GM19328 (cell line): ENCODE measurements at regions not wholly inside any gene's neighbourhood (a gene's known extent, or its start where the extent isn't known, plus 50 kb on each side); places are given as distances from the start of the nearest gene placed in this dataset.
"Not testable (repeated sequence)": the region's sequence is repeated elsewhere in the genome, so short reads cannot be mapped to it uniquely, and the experiment has no call there.

Experiments used
- ATAC-seq: cut with Tn5 transposase; IDR thresholded peaks from one replicate; pipeline ENCODE4 v1.9.1; 2021; ENCODE audit warnings: mild to moderate bottlenecking, moderate library complexity; ENCODE audit not compliant: unreplicated experiment

GRCh38 chr16:79988089-79988488, 387.6 kb upstream of the MAF start:
- no peak for ATAC-seq

DNA sequence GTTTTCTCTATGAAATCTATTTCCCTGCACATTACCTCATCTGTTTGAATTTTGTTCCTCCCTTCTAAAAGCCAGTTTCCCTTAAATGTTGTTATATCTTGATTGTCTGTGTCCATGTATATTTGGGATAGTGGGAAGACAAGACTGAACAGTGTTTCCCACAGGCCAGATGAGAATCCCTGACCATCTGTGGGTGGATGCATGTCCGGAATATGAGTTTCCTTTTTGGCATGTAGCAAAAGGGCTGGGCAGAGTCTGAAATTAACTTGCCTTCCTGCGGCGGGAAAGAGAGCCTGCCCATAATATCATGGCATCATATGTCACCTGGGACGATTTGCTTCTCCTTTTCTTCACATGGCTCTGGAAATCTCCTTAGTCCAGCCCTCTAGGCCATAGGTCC, 385.8 kb upstream of the MAF start:
- ATAC-seq = no peak

GRCh38 chr16:79985606-79986005, 385.1 kb upstream of the MAF start:
- no peak for ATAC-seq

GRCh38 chr16:79984149-79984548, 383.6 kb upstream of the MAF start:
- ATAC-seq = not testable (repeated sequence)

DNA sequence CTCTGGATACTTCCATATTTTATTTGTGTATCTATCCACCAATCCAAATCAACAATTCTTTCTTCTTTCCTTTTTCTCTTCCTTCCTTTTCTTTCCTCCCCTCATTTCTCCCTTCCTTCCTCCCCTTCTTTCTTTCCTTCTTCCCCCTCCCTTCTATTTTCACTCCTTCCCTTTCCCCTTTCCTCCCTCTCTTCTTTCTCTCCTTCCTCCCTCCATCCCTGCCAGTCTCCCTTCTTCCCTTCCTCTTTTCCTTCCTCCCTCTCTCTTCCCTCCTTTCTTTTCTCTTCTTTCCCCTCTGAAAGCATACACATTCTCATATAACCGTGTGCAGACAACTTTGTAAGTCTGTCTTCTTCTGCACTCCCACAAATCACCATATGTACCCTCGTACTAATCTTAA, 382.3 kb upstream of the MAF start:
- no peak for ATAC-seq

GRCh38 chr16:79982361-79982760, 381.8 kb upstream of the MAF start:
- no peak for ATAC-seq

- no peak for ATAC-seq
Observed at GRCh38 chr16:79981814-79982213, 381.3 kb upstream of the MAF start.

DNA sequence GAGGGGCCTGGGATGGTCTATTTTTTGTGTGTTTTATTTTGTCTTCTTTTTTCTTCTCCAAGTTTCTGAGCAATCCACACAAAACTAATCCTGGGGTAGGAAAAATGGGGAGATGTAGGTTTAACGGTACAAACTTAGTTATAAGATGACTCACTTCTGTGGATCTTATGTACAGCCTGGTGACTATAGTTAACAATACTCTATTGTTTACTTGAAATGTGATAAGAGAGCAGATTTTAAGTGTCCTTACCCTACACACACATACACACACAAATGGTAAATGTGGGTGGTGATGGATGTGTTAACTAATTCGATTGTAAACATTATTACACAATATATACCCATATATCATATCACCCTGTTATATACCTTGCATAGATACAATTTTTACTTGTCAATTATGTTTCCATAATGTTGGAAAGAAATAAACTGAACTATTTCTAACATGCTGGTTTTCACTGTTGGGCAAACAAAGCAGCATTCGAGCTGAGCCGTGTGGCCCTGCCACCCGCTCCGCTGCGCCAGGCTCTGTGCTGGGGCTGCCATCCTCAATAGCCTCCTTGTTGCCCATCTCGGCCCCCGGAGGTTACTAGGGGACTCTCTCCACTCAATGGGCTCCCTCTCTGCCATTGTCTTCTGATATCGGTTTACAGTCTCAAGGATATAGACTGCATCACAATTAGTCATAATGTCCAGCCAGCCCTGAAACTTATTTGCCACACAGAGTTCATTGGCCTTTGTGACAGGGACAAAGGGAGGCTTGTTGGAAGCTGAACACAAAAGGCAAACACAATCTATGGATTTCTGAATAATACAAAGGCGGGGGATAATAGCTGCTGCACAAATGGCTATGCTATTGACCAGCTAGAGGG, 380.3 kb upstream of the MAF start:
- ATAC-seq = no peak

- ATAC-seq = no peak
Observed at GRCh38 chr16:79977940-79978836, 377.7 kb upstream of the MAF start.

- ATAC-seq = no peak
Observed at GRCh38 chr16:79973320-79973719, 372.8 kb upstream of the MAF start.

DNA sequence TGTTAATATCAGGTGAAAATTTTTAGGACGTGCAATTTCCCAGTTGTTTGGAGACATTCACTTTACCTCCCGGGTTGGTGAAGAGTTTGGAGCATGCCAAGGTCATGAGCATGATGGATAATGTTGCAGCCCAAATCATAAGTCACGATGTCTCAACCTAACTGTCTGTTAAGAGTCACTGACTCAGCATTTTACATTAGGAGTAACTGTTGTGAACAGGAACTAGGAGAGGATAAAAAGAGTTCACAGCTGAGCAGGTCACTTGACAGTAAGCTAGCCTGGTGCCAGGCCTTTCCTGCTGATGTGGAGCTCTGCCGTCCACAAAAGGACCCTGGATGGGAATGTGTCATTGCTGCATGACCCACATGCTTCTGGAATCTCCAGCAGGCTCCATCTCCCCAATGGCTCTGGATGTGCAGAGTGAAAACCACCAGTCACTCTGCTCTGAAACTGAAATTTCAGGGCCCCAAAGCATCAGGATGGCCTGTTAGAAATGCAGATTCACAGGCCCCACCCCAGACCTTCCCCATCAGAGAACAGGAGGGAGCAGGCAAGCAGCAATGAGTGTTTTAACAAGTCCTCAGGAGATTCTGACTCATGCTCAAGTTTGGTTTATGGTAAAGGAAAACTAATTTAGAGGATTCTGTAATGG, 371.6 kb upstream of the MAF start:
- ATAC-seq = no peak

GRCh38 chr16:79971237-79971572, 370.7 kb upstream of the MAF start:
- no peak for ATAC-seq

GRCh38 chr16:79970551-79971236, 370.2 kb upstream of the MAF start:
- no peak for ATAC-seq

DNA sequence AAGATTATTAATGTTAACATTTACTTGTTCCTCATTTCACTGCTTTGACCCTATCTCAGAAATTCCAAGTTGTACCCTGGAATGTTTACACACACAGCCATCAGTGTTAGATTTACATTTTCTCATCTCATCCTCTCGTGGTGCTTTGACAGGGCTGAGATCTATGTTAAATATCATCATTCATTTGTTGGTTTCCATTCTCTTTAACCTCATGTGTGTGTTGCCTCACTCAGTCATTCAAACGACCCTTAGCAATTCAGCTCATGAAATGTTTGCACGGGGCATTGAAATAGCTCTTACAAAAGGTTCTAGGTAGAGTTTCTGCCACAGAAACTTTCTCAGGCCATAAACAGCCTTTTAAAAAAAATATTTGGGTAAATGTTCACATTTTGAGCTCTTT, 369.6 kb upstream of the MAF start:
- ATAC-seq = no peak

GRCh38 chr16:79969458-79969857, 368.9 kb upstream of the MAF start:
- no peak for ATAC-seq

- ATAC-seq = no peak
Observed at GRCh38 chr16:79966226-79966625, 365.7 kb upstream of the MAF start.

DNA sequence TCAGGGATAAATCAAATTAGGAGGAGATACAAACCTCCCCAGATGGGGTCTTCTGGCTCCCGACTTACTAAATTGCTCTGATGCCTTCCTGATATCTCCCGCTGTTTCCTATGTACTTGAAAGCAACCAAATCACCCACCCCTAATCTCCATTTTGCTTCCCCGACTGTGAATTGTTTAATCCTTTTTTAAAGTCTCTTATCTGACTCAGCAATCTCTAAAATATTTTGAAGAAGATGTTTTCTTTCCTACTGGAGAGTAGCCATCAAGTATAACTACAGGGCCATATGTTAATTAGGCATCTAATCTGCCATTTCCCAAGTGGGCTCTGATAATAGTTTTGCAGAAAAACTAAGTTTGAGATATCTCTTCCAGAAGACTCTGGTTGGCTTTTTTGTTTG, 365.2 kb upstream of the MAF start:
- no peak for ATAC-seq

GRCh38 chr16:79964104-79964503, 363.6 kb upstream of the MAF start:
- ATAC-seq = no peak

DNA sequence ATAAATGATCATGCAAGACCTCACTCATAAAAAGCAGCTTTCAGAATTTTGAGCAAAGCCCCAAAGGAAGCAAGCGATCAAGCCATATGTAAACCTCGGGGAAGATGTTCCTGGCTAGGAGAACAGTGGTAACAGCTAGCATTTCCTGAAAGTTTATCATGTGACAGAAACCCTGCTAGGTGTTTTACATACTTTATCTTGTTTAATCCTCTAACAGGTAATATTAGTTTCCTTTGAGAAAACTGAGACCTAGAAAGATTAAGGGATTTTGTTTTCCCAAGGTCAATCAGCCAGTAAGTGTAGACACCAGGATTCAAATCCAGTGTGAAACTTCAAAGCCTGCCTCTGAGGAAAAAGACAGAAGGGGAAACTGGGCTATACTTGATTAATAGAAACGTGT, 362.4 kb upstream of the MAF start:
- ATAC-seq = no peak

- no peak for ATAC-seq
Observed at GRCh38 chr16:79959226-79959625, 358.7 kb upstream of the MAF start.
